ENCODE measurements at regions not wholly inside any gene's neighbourhood (a gene's known extent, or its start where the extent isn't known, plus 50 kb on each side); places are given as distances from the start of the nearest gene placed in this dataset.
"Not testable (repeated sequence)": the region's sequence is repeated elsewhere in the genome, so short reads cannot be mapped to it uniquely, and the experiment has no call there.

DNA sequence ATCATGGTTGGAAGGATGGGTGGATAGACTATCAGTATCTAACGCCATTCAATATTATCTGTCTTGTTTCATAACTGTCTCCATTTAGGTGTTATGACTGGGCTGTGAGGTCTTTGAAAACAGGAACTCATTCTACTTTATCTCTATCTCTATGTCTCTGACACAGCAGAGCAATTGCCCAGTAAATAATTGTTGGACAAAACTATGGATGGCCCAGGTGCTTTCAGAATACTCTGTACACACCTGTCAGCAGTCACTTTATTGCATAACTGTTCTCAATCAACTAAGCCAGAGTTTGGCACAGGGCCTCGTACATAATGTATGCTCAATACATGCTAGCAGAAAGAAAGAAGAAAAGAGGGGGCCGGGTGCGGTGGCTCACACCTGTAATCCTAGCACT lies 210.3 kb downstream of the OPA1 start:
- DNase-seq (ENCODE audit: low read depth), result no peak

DNA sequence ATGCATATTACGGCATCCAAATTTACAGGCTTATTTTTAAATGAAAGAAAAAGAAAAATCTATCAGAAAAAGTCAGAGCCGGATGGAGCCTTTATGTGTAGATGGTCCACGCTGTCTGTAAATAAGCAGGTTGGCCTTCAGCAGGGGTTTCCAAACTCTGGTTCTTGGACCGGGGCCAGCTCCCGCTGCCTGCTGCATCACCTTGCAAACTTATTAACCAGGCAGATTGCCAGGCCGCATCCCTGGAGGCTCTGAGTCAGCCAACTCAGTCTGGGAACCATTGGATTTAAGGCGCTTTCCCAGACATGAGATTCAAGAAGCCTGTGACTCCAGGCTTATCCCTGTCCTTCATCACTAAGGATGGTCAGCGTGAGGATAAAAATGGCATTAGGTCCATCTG lies 212.4 kb downstream of the OPA1 start:
- DNase-seq (ENCODE audit: low read depth), result no peak

DNA sequence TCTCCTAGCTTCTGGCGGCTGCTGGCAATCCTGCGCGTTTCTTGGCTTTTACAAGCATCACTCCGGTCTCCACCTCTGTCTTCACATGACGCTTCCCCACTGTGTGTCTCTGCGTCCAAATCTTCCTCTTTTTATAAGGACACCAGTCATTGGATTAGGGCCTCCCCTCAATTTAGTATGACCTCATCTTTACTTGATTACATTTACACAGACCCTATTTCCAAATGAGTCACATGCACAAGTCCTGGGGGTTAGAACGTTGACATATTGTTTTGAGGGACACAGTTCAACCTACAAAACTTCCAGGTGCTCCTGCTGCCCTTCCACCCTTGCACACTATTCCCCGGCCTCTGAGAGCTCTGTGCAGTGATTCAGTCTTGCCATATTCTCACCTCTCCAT lies 215.3 kb downstream of the OPA1 start:
- no peak for DNase-seq (ENCODE audit: low read depth)

DNA sequence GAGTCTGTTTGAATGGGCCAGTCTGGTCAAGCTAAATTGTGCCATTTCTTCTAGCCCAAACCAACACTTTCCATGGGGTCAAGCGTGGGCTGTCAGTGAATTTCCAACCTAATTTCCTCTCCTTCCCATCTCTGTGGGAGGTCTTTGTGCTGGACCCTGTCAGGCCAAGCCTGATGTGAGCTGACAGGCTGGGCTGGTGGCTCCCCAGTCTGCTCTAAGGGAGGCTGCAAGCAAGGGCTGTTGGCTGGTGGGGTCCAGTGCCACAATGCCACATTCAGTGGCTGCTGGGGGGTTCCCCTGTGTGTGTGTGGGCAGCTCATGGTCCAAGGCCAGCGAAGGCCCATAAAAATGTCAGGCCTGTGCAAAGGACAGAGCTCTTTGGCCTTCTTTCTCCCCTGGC lies 216.1 kb downstream of the OPA1 start:
- no peak for DNase-seq (ENCODE audit: low read depth)

DNA sequence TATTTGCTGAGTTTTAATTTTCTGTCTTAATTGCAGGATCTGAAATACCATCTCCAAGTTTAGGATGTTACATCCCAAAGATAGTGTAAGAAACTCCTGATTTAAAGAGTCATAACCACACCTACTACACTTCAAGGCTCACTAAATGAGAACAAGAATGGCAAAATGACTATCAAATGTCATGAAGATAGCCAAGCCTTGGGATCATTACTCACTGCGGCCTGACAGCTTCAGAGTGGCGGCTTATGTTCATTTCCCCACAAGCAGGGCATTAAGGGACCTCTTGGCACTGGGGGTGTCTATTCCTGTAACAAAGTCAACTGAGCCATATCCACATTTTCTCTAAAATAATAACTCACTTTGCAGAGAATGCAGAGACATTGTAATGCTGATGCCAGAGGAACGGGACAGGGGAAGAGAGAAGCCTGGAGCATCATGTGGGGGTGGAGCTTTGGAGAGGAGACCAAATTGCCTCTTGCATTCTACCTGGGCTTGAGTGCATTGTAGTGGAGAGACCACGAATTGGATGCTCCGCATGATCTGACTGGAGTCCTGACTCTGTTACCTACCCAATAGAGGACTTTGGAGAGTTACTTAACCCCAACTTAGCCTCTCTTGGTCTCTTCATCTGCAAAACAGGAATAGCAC lies 219.2 kb downstream of the OPA1 start:
- DNase-seq (ENCODE audit: low read depth), result no peak

- DNase-seq (ENCODE audit: low read depth), result no peak
Measured at GRCh38 chr3:193812791-193813500, 219.9 kb downstream of the OPA1 start.

GRCh38 chr3:193813501-193813830 lies 220.5 kb downstream of the OPA1 start:
- no peak for DNase-seq (ENCODE audit: low read depth)

DNA sequence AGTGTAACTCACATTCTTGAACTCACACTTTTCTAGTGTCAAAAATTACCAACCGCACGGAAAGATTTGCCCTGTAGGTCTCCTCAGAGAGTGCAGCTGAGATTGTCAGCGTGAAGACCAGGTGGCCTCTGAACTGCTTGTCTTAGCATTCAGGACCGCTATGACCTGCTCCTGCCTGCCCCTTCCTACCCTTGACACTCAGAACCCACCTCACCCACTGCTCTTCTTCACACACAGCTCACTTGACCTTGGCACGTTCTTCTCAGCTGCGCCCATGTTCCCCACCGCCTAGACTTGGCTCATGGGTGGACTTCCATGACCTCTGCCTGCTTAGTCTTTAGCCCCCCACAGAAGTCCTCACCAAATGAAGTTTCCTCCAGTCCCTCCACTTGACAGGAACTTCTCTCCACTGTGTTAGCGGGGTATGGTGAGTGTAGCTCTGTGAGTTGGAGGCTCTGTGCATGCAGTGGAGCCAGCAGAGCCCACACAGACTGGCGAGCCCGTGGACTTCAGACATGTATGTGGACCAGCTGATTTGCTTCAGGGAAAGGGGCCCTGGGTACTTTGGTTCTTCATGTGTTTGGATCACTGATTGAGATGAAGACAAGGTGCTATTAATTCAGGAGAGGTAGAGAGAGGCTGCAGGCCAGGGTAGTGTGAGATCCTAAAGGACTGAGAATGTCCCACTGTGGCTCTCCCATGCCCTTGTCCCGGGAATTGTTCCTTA lies 221.3 kb downstream of the OPA1 start:
- no peak for DNase-seq (ENCODE audit: low read depth)

DNA sequence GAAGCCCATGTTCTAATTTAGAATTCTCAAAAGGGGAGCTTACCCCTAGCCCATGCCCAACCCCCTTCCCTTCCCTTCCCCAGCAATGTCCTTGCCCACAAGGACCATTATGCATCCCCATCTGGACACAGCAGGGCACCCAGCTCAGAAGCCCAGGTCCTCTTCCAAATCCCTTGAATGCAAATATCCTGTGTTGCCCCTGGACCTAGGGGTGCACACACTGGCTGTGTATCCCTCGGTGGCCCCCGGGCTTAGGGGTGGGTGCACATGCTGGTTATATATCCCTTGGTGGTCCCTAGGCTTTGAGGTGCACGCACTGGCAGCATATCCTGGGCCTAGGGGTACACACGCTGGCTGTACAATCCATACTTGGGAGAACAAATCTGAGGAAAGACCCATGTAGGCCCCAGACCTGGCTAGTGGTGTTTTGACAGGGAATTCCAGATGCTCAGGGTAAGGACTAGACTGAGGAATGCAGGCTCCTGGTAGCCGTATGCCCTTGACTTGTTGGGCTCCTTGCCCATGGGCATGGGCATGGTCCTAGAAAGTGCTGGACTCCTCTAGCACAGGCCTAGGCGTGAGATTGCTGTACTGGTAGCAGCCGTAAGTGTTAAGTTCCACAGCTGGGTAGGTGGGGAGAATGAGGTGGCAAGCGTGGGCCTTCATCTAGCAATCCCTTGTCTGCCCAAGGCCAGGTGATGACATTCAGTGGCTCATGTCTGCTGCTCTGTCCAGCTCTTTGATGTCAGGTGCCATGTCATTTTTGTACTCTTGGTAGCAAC lies 222.4 kb downstream of the OPA1 start:
- DNase-seq (ENCODE audit: low read depth), result no peak

DNA sequence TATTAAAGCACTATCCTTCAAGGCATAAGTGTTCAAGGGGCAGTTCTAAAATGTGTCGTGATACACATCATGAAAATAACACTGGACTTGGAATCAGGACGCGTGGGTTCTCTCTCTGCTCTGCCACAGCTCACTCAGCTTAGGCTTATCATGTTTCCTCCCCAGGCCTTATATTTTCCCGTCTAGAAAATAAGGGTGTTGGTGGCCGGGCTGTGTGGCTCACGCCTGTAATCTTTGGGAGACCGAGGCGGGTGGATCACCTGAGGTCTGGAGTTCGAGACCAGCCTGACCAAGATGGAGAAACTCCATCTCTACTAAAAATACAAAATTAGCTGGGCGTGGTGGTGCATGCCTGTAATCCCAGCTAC lies 223.0 kb downstream of the OPA1 start:
- no peak for DNase-seq (ENCODE audit: low read depth)

DNA sequence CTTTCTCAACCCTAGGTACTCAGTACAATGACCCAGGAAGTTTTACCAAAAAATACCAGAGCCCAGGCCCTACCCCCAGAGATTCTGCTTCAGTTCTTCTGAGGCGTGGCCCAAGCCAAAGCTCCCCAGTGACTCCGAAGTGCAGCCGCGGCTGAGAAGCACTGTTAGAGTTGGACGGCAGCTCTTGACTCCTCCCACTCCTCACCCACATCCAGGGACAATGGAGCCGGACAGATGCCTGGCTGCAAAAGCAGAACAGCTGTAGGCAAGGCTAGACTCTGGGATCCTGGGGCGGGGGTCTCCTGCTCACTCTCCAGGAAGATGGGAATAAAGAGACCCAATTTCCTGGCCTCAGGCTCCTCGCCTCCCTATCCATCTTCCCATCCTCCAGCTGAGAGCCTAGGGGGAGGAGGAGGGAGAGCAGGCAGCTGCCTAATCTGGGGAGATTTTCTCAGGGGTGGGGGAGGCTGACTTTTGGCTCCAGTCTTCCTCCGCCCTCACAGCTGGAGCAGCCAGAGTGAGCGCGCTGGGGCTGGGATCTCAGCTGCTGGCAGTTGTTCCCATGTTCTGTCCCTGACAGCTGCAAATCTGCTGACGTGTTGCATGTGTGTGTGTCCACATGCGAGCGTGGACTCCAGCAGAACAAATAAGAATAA lies 223.8 kb downstream of the OPA1 start:
- DNase-seq (ENCODE audit: low read depth), result no peak

DNA sequence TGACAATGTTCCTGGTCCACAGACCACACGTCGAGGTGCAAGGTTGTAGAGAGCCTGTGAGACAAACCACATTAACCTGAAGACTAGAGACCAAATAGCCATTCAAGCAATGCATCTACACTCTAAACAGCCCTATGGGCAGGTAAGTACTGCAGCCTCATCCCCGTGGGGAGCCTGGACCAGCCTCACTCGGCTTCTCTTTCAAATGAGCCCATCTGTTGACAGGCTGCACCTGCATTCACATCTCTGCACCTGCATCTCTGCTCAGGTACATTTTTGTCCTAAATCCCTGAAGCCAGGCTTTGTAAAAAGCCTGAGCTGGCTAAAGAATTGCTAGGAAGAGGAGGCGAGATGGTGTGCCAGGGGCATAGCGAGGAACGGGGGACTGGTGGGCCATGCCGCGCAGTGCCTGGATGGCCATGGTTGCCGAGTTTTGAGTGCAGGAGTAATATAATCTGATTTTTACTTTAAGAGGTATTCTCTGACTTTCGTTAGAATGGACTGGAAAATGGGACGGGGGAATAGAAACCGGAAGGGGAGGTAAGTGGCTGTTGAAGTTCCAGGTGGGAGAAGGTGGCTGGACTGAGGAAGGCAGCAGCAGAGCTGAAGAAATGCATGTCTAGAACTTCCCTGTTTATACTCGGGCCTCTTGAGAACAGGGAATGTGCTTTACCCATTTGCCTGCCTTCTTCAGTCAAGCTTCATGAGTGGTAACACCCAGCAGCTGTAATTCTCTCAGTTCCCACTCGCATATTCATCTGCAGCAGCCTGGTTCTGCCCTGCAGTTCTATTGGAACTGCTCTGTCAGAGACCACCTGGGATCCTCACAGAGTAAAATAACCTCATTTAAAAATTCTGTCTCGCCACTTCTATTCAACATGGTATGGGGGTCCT lies 226.4 kb downstream of the OPA1 start:
- DNase-seq (ENCODE audit: low read depth), result no peak

- no peak for DNase-seq (ENCODE audit: low read depth)
Measured at GRCh38 chr3:193821151-193821668, 228.2 kb downstream of the OPA1 start.

GRCh38 chr3:193822492-193823212 lies 229.6 kb downstream of the OPA1 start:
- no peak for DNase-seq (ENCODE audit: low read depth)

- DNase-seq (ENCODE audit: low read depth), result not testable (repeated sequence)
Measured at GRCh38 chr3:193823213-193823605, 230.2 kb downstream of the OPA1 start.

DNA sequence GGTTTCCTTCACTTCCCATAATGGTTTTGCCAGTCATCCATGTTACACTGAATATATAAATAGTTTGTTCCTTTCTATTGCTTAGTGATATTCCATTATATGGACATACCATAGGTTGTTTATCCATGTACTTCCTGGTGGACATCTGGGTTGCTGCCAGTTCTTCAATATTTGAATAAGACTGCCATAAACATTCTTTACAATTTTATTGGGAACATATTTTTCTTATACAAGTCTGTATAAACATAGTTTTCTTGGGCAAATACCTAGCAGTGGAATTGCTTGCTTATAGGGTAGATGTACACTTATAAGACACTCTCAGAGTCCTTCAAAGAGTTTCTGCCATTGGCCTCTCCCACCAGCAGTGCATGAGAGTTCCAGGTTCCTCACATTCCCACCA lies 231.4 kb downstream of the OPA1 start:
- no peak for DNase-seq (ENCODE audit: low read depth)

GRCh38 chr3:193825617-193826016 lies 232.6 kb downstream of the OPA1 start:
- no peak for DNase-seq (ENCODE audit: low read depth)

DNA sequence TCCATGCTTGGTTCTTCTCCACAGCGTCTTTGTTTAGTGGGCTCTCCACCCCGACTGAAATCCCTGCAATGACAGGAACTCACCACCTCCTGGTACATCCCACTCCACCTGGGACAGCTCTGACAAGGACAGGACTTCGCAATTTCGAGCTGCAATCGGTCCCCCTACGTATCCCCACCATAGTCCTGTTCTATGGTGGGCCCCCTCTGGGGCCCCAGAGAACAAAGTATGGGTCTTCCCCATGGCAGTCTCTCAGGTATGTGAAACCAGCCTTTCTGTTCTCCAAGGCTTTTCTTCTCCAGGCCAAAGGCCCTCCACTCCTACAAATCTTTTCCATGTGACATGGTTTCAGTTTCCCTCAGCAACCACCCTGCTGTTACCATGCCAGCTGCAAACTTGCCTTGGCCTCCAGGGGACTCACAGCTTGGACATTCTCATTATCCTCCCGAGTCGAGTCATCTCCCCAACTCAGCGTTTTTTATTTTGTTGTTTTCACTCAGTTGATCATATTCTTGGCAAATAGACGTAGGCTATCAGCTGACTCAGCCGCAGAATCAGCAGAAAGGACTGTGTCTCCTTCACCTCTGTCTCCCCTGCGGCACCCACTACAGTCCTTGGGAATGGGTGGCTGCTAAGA lies 233.3 kb downstream of the OPA1 start:
- no peak for DNase-seq (ENCODE audit: low read depth)

DNA sequence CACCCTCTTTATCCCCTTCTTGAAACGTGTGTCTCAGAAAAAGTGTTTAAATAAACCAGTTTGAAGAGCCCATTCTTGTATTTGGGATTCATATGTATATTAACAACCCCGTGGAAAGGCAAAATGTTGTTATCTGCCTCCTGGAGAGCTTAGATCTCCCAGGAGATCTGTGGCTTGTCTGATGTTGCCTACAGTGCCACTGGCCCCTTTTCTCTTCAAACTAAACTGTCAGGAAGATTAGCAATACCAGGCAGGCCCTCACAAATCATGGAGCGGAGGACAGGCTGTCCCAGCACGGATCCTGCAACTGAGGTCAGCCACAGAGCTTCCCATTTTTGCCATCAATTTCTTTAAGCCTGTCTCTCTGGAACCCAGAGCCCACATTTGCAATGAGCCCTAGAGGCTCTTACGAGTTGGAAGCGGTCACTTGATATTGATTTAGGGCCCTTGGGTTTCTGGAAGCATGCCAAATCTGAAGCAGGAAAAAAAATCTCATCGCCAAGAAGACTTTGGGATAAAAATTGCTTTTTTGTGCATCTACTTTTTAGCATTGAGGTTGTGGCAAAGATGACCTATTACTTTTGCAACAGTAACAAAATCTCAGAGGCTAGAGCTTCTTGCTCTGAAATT lies 234.1 kb downstream of the OPA1 start:
- no peak for DNase-seq (ENCODE audit: low read depth)

Data from activated T-helper 1 cell treated with Interleukin-2 at 50 U/mL for 16 hours (primary cell).